GM23338 (cell line): ENCODE measurements at regions not wholly inside any gene's neighbourhood (a gene's known extent, or its start where the extent isn't known, plus 50 kb on each side); places are given as distances from the start of the nearest gene placed in this dataset.

ENCODE experiments used
- ATAC-seq: fragments of 200-7000 bp; cut with Tn5 transposase; 3 replicates; pipeline ENCODE4 v1.9.1; 2020
- DNase-seq: peaks from one replicate; pipeline ENCODE4 v3.0.0-alpha.2; 2015; ENCODE audit warnings: low spot score
- H2AFZ ChIP-seq: fragments of 200-600 bp; sonication (generic); 2 replicates; pipeline ENCODE4 v1.8.0; 2016; ENCODE audit warnings: antibody characterized with exemption, mild to moderate bottlenecking, moderate library complexity
- H3F3A ChIP-seq: fragments of 200-600 bp; sonication (generic); replicated peaks from 2 replicates; pipeline ENCODE4 v1.8.0; 2017; ENCODE audit warnings: antibody characterized with exemption, mixed run types, low read depth
- H3K27ac ChIP-seq: fragments of 200-600 bp; sonication (generic); 2 replicates; pipeline ENCODE4 v1.6.1; 2016; ENCODE audit warnings: low read depth
- H3K27me3 ChIP-seq: fragments of 200-600 bp; sonication (generic); 2 replicates; pipeline ENCODE4 v1.8.0; 2016; ENCODE audit warnings: mild to moderate bottlenecking, mixed run types, moderate library complexity; ENCODE audit not compliant: insufficient read depth
- H3K36me3 ChIP-seq: fragments of 200-600 bp; sonication (generic); 2 replicates; pipeline ENCODE4 v1.8.0; 2016; ENCODE audit warnings: mild to moderate bottlenecking; ENCODE audit not compliant: insufficient read depth
- H3K4me1 ChIP-seq: fragments of 200-600 bp; sonication (generic); 2 replicates; pipeline ENCODE4 v1.8.0; 2016; ENCODE audit warnings: mild to moderate bottlenecking, moderate library complexity; ENCODE audit not compliant: insufficient read depth
- H3K4me2 ChIP-seq: fragments of 200-600 bp; sonication (generic); 2 replicates; pipeline ENCODE4 v1.7.1; 2017; ENCODE audit warnings: mixed run types
- H3K4me3 ChIP-seq: fragments of 200-600 bp; sonication (generic); 2 replicates; pipeline ENCODE4 v1.6.1; 2016; ENCODE audit warnings: mixed run types
- H3K79me2 ChIP-seq: fragments of 200-600 bp; sonication (generic); replicated peaks from 2 replicates; pipeline ENCODE4 v1.8.0; 2017; ENCODE audit warnings: mild to moderate bottlenecking; ENCODE audit not compliant: insufficient read depth
- H3K9me2 ChIP-seq: fragments of 200-600 bp; sonication (generic); 2 replicates; pipeline ENCODE4 v1.8.0; 2017; ENCODE audit not compliant: insufficient read depth
- H4K20me1 ChIP-seq: fragments of 200-600 bp; sonication (generic); replicated peaks from 2 replicates; pipeline ENCODE4 v1.8.0; 2017; ENCODE audit warnings: mild to moderate bottlenecking; ENCODE audit not compliant: insufficient read depth
- H3K27ac Mint-ChIP-seq: 2 replicates; pipeline ENCODE4 v1.8.0; 2020; ENCODE audit warnings: inconsistent platforms, mild to moderate bottlenecking, moderate library complexity, mixed read lengths
- H3K27me3 Mint-ChIP-seq: 3 replicates; pipeline ENCODE4 v1.8.0; 2022; ENCODE audit warnings: low read depth, mild to moderate bottlenecking, moderate library complexity, mixed read lengths, inconsistent platforms; ENCODE audit not compliant: insufficient read depth, poor library complexity
- H3K36me3 Mint-ChIP-seq: 3 replicates; pipeline ENCODE4 v1.8.0; 2021; ENCODE audit warnings: low read depth, mild to moderate bottlenecking, inconsistent platforms, moderate library complexity, mixed read lengths
- H3K4me1 Mint-ChIP-seq: 3 replicates; pipeline ENCODE4 v1.8.0; 2020; ENCODE audit warnings: mild to moderate bottlenecking, inconsistent platforms, mixed read lengths
- H3K4me3 Mint-ChIP-seq: 3 replicates; pipeline ENCODE4 v1.8.0; 2021; ENCODE audit warnings: moderate library complexity, mild to moderate bottlenecking, inconsistent platforms, mixed read lengths
- H3K9me3 Mint-ChIP-seq: 3 replicates; pipeline ENCODE4 v1.8.0; 2020; ENCODE audit warnings: moderate library complexity, mild to moderate bottlenecking, inconsistent platforms, mixed read lengths
- CREB1 ChIP-seq: fragments of 250-450 bp; sonication (Bioruptor Pico); IDR thresholded peaks from 2 replicates; pipeline ENCODE4 v1.5.0; 2020; ENCODE audit warnings: low read depth, mild to moderate bottlenecking, moderate library complexity
- CTCF ChIP-seq, 2 experiments: fragments of 200-600 bp in 1 of 2; sonication (generic) in 1 of 2; conservative IDR thresholded peaks; 2 replicates each; pipeline versions ENCODE4 v1.5.1 to v1.6.1; 2016 to 2017; ENCODE audit warnings: antibody characterized with exemption in 2 of 2, low read depth in 2 of 2, mild to moderate bottlenecking in 2 of 2, moderate library complexity in 1 of 2
- ETS1 ChIP-seq: IDR thresholded peaks from 2 replicates; pipeline ENCODE4 v1.6.1; 2016; ENCODE audit warnings: antibody characterized with exemption
- EZH2 ChIP-seq: fragments of 200-600 bp; sonication (generic); IDR thresholded peaks from one replicate; pipeline ENCODE4 v1.8.0; 2017; ENCODE audit warnings: antibody characterized with exemption, mild to moderate bottlenecking, low read depth; ENCODE audit not compliant: unreplicated experiment
- EZH2phosphoT487 ChIP-seq: fragments of 200-600 bp; sonication (generic); IDR thresholded peaks from one replicate; pipeline ENCODE4 v1.8.1; 2018; ENCODE audit warnings: antibody characterized with exemption; ENCODE audit not compliant: unreplicated experiment
- JUNB ChIP-seq: IDR thresholded peaks from one replicate; pipeline ENCODE4 v1.6.1; 2016; ENCODE audit warnings: antibody characterized with exemption; ENCODE audit not compliant: unreplicated experiment
- NANOG ChIP-seq: IDR thresholded peaks from 2 replicates; pipeline ENCODE4 v1.6.1; 2016; ENCODE audit warnings: antibody characterized with exemption, borderline replicate concordance
- POLR2AphosphoS5 ChIP-seq: IDR thresholded peaks from 2 replicates; pipeline ENCODE4 v1.6.1; 2016; ENCODE audit warnings: antibody characterized with exemption, low read depth
- REST ChIP-seq: IDR thresholded peaks from one replicate; pipeline ENCODE4 v1.6.1; 2018; ENCODE audit warnings: antibody characterized with exemption; ENCODE audit not compliant: unreplicated experiment
- STAT1 ChIP-seq: IDR thresholded peaks from one replicate; pipeline ENCODE4 v1.6.1; 2016; ENCODE audit warnings: antibody characterized with exemption; ENCODE audit not compliant: unreplicated experiment
- ZNF114 ChIP-seq: fragments of 250-450 bp; sonication (Bioruptor Pico); IDR thresholded peaks from 2 replicates; pipeline ENCODE4 v1.5.0; 2020; ENCODE audit warnings: mild to moderate bottlenecking, moderate library complexity
- ZNF331 ChIP-seq: fragments of 250-450 bp; sonication (Bioruptor Pico); IDR thresholded peaks from 2 replicates; pipeline ENCODE4 v1.5.0; 2020; ENCODE audit warnings: low read depth, mild to moderate bottlenecking, moderate library complexity
- ZNF462 ChIP-seq: fragments of 250-450 bp; sonication (Bioruptor Pico); IDR thresholded peaks from 2 replicates; pipeline ENCODE4 v1.5.0; 2020; ENCODE audit warnings: mild to moderate bottlenecking, moderate library complexity

GRCh38 chr7:21099955-21100354 is 313.3 kb upstream of the SP8 start:
- H3K36me3 ChIP-seq = no peaks in the 10 kb centered on the region
- no peaks in the 10 kb centered on the region for H3F3A ChIP-seq
- H3K27me3 Mint-ChIP-seq = no peaks in the 10 kb centered on the region
- no peaks in the 10 kb centered on the region for H3K4me1 ChIP-seq
- H2AFZ ChIP-seq = no peak overlapping the region
- H3K4me1 Mint-ChIP-seq = no peaks in the 10 kb centered on the region
- DNase-seq = no peak
- ATAC-seq = no peak
- H3K79me2 ChIP-seq = no peaks in the 10 kb centered on the region
- H3K27ac ChIP-seq = no peak overlapping the region
- TF ChIP-seq CTCF (conservative IDR thresholded peaks at IDR 0.05; ENCODE audit: low read depth in 2 of 2) = no peak
- no peak for TF ChIP-seq REST
- no peak for TF ChIP-seq ETS1
- TF ChIP-seq POLR2AphosphoS5 = no peak
- TF ChIP-seq EZH2phosphoT487 = no peak
- TF ChIP-seq JUNB = no peak
- no peak for TF ChIP-seq ZNF462 (CRISPR knock-in tag)
- TF ChIP-seq NANOG = no peak
- no peak for TF ChIP-seq ZNF114 (CRISPR knock-in tag)
- no peak for TF ChIP-seq STAT1
- no peak for TF ChIP-seq ZNF331 (CRISPR knock-in tag)
- TF ChIP-seq CREB1 (CRISPR knock-in tag) = no peak
- TF ChIP-seq EZH2 = no peak
- no peak overlapping the region for H3K27ac Mint-ChIP-seq
- H3K9me2 ChIP-seq = peaks cover 12% of the 10 kb centered on the region
- no peak overlapping the region for H3K4me3 ChIP-seq
- no peaks in the 10 kb centered on the region for H3K27me3 ChIP-seq
- no peak overlapping the region for H3K4me3 Mint-ChIP-seq
- no peaks in the 10 kb centered on the region for H4K20me1 ChIP-seq
- H3K36me3 Mint-ChIP-seq = no peaks in the 10 kb centered on the region
- H3K9me3 Mint-ChIP-seq = no peaks in the 10 kb centered on the region
- H3K4me2 ChIP-seq = no peak overlapping the region
